SK-N-SH treated with all-trans-retinoic acid at 6 μM for 48 hours (cell line): ENCODE measurements at regions not wholly inside any gene's neighbourhood (a gene's known extent, or its start where the extent isn't known, plus 50 kb on each side); places are given as distances from the start of the nearest gene placed in this dataset.

Experiments
- ZFP3 ChIP-seq: fragments of 250-450 bp; sonication (Bioruptor Pico); IDR thresholded peaks from 2 replicates; pipeline ENCODE4 v1.5.0; 2020; ENCODE audit warnings: mild to moderate bottlenecking, moderate library complexity
- ZFP30 ChIP-seq: fragments of 450-650 bp; formaldehyde crosslinking; IDR thresholded peaks from 2 replicates; pipeline ENCODE4 v1.5.0; 2022; ENCODE audit warnings: mild to moderate bottlenecking, moderate library complexity

DNA sequence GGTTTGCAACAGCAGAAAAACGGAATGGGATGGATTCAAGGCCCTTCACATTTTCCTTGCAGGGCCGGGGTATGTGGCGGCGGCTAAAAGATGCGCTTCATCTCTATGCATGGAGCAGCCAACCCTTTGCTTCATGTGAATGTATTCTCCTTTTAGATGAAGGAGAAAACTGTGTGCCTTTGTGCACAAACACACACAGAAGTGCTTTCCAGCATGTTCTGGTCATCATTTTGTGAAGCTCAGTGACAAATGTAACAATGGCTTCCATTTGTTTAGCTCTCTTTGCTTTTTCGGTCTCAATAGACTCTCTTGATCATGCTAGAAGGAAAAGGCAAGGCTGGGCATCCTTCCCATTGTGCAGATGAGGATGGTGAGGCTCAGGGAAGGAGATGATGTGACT, 161.7 kb upstream of the MKI67 start:
- TF ChIP-seq ZFP3 (no peak), ZFP30 (CRISPR knock-in tag) (no peak)
